SK-N-SH (cell line): ENCODE measurements at regions not wholly inside any gene's neighbourhood (a gene's known extent, or its start where the extent isn't known, plus 50 kb on each side); places are given as distances from the start of the nearest gene placed in this dataset.

Source experiments
- CTCF ChIA-PET: fragments of 300-600, 350-600 bp; formaldehyde crosslinking; extraction: SDS; loops from one replicate; lab custom pipeline; 2021; lab: Yijun Ruan, JAX
- POLR2A ChIA-PET: fragments of 350-600 bp; sonication (Branson Sonifier 250); formaldehyde crosslinking; extraction: SDS; loops from one replicate; lab custom pipeline; 2020; ENCODE audit warnings: antibody characterized with exemption, inconsistent platforms; lab: Yijun Ruan, JAX
- DNase-seq: peaks from one replicate; pipeline ENCODE4 v3.0.0; 2012
- H2AFZ ChIP-seq: fragments of 200-600 bp; sonication (generic); 2 replicates; pipeline ENCODE4 v1.8.1; 2016; ENCODE audit warnings: antibody characterized with exemption, mild to moderate bottlenecking, low read depth
- H3F3A ChIP-seq: fragments of 200-600 bp; sonication (generic); replicated peaks from 2 replicates; pipeline ENCODE3; 2016; ENCODE audit warnings: antibody characterized with exemption, mild to moderate bottlenecking; ENCODE audit not compliant: insufficient read depth
- H3K27ac ChIP-seq, 2 experiments: fragments of 200-500 bp in 1 of 2; fragments of 200-600 bp in 1 of 2; sonication (Bioruptor generic) in 1 of 2; sonication (generic), shearing (Covaris generic) in 1 of 2; 2 replicates each; pipeline versions ENCODE4 v1.5.1 to v1.6.1; 2014 to 2016; ENCODE audit warnings: low read depth in 2 of 2, inconsistent platforms in 1 of 2, low read length in 1 of 2, mild to moderate bottlenecking in 1 of 2, mixed read lengths in 1 of 2
- H3K27me3 ChIP-seq: fragments of 200-600 bp; sonication (generic), shearing (Covaris generic); 2 replicates; pipeline ENCODE4 v1.6.1; 2016; ENCODE audit warnings: mixed run types; ENCODE audit not compliant: insufficient read depth
- H3K36me3 ChIP-seq, 2 experiments: fragments of 200-500 bp in 1 of 2; fragments of 200-600 bp in 1 of 2; sonication (Bioruptor generic) in 1 of 2; sonication (generic) in 1 of 2; replicated peaks in 1 of 2; 2 replicates each; pipeline versions ENCODE3 to v1.5.1; 2014 to 2016; ENCODE audit warnings: low read length in 1 of 2, mild to moderate bottlenecking in 1 of 2; ENCODE audit not compliant: insufficient read depth in 2 of 2, control insufficient read depth in 1 of 2
- H3K4me1 ChIP-seq, 2 experiments: fragments of 200-500 bp in 1 of 2; fragments of 200-600 bp in 1 of 2; sonication (Bioruptor generic) in 1 of 2; sonication (generic), shearing (Covaris generic) in 1 of 2; 2 replicates each; pipeline versions ENCODE4 v1.5.1 to v1.6.1; 2014 to 2016; ENCODE audit warnings: low read depth in 1 of 2, low read length in 1 of 2, mixed run types in 1 of 2; ENCODE audit not compliant: insufficient read depth in 2 of 2, control insufficient read depth in 1 of 2
- H3K4me2 ChIP-seq: fragments of 200-600 bp; sonication (generic), shearing (Covaris generic); 2 replicates; pipeline ENCODE4 v1.6.1; 2017; ENCODE audit warnings: mixed run types
- H3K4me3 ChIP-seq, 2 experiments: fragments of 200-500 bp in 1 of 2; fragments of 200-600 bp in 1 of 2; sonication (Bioruptor generic) in 1 of 2; sonication (generic), shearing (Covaris generic) in 1 of 2; 2 replicates each; pipeline versions ENCODE4 v1.5.1 to v1.8.1; 2014 to 2016; ENCODE audit warnings: low read depth in 2 of 2, inconsistent platforms in 1 of 2, low read length in 1 of 2, mild to moderate bottlenecking in 1 of 2, mixed read lengths in 1 of 2, moderate library complexity in 1 of 2
- H3K79me2 ChIP-seq: fragments of 200-600 bp; sonication (generic); 2 replicates; pipeline ENCODE4 v1.8.1; 2017; ENCODE audit warnings: mild to moderate bottlenecking; ENCODE audit not compliant: insufficient read depth
- H3K9ac ChIP-seq: fragments of 200-600 bp; sonication (generic); 2 replicates; pipeline ENCODE4 v1.6.1; 2017; ENCODE audit warnings: mixed run types
- H3K9me2 ChIP-seq: fragments of 200-600 bp; sonication (generic); 2 replicates; pipeline ENCODE4 v1.6.1; 2017; ENCODE audit warnings: mixed run types
- H3K9me3 ChIP-seq: fragments of 200-600 bp; sonication (generic); 2 replicates; pipeline ENCODE4 v1.6.1; 2017; ENCODE audit warnings: mixed run types, mild to moderate bottlenecking, moderate library complexity
- H4K20me1 ChIP-seq: fragments of 200-600 bp; sonication (generic); 2 replicates; pipeline ENCODE4 v1.6.1; 2017; ENCODE audit warnings: mild to moderate bottlenecking, mixed run types; ENCODE audit not compliant: insufficient read depth
- GABPA ChIP-seq: IDR thresholded peaks from 2 replicates; pipeline ENCODE4 v1.4.0; 2012; ENCODE audit warnings: low read depth, mild to moderate bottlenecking
- GATA2 ChIP-seq: sonication (generic); formaldehyde crosslinking; IDR thresholded peaks from 2 replicates; pipeline ENCODE4 v1.5.0; 2020; ENCODE audit warnings: mild to moderate bottlenecking, missing genetic modification reagents
- JUND ChIP-seq: IDR thresholded peaks from 2 replicates; pipeline ENCODE4 v1.4.0; 2012
- MEF2A ChIP-seq: IDR thresholded peaks from 2 replicates; pipeline ENCODE4 v1.4.0; 2012; ENCODE audit warnings: low read depth, borderline replicate concordance
- MXI1 ChIP-seq: IDR thresholded peaks from 2 replicates; pipeline ENCODE4 v1.6.1; 2012; ENCODE audit warnings: mild to moderate bottlenecking, low read depth, low read length, improper control_type of control experiment
- NRF1 ChIP-seq: IDR thresholded peaks from 2 replicates; pipeline ENCODE4 v1.6.1; 2012; ENCODE audit warnings: low read depth, mild to moderate bottlenecking, low read length
- PBX3 ChIP-seq: IDR thresholded peaks from 2 replicates; pipeline ENCODE4; 2012
- POLR2AphosphoS5 ChIP-seq: IDR thresholded peaks from 2 replicates; pipeline ENCODE4 v1.6.1; 2012; ENCODE audit warnings: low read depth, low read length
- RAD21 ChIP-seq: IDR thresholded peaks from 2 replicates; pipeline ENCODE4 v1.6.1; 2012; ENCODE audit warnings: mild to moderate bottlenecking, low read length
- REST ChIP-seq: IDR thresholded peaks from 2 replicates; pipeline ENCODE4 v1.6.1; 2012; ENCODE audit warnings: mild to moderate bottlenecking, low read depth, low read length, moderate library complexity
- RFX5 ChIP-seq: IDR thresholded peaks from 2 replicates; pipeline ENCODE4 v1.6.1; 2012; ENCODE audit warnings: mild to moderate bottlenecking, improper control_type of control experiment, low read length
- SMC3 ChIP-seq: IDR thresholded peaks from 2 replicates; pipeline ENCODE4 v1.6.1; 2012; ENCODE audit warnings: low read depth, low read length, improper control_type of control experiment
- TCF12 ChIP-seq: IDR thresholded peaks from 2 replicates; pipeline ENCODE4 v1.4.0; 2012
- USF1 ChIP-seq: IDR thresholded peaks from 2 replicates; pipeline ENCODE4 v1.4.0; 2012; ENCODE audit warnings: low read depth, borderline replicate concordance
- USF2 ChIP-seq: fragments of 150-350 bp; IDR thresholded peaks from 2 replicates; pipeline ENCODE4 v1.6.1; 2017; ENCODE audit warnings: antibody characterized with exemption, low read length, low read depth, borderline replicate concordance
- WGBS: methylation state at CpG from one replicate; pipeline ENCODE4 v1.1.6; 2017; ENCODE audit warnings: low lambda C conversion rate; 5-methylcytosine and 5-hydroxymethylcytosine counted together
- TF ChIP-seq, protein P1 (sequence below): fragments of 150-350 bp; IDR thresholded peaks from 2 replicates; pipeline ENCODE4 v1.6.1; 2016; ENCODE audit warnings: mild to moderate bottlenecking, low read depth, low read length

DNA sequence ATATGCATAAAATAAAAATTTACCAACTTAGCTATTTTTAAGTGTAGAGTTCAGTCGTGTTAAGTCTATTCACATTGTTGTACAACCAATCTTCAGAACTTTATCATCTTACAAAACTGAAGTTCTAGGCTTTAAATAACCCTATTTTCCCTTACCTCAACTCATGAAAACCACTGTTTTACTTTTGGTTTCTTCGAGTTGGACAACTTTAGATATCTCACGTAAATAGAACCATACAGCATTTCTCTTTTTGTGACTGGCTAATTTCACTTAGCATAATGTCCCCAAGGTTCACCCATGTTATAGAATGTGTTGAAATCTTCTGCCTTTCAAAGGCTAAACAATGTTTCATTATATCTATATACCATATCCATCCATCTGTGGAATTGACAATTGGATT, 819.0 kb upstream of the ADGRL4 start:
- no peak for DNase-seq
- Histone ChIP-seq H4K20me1 (no peaks in the 10 kb centered on the region), H3K9ac (no peak overlapping the region), H3K9me3 (no peaks in the 10 kb centered on the region), H3K27me3 (no peaks in the 10 kb centered on the region), H3K9me2 (no peaks in the 10 kb centered on the region), H3K27ac (no peak overlapping the region), H2AFZ (no peak overlapping the region), H3F3A (peaks cover 4% of the 10 kb centered on the region), H3K4me1 (no peaks in the 10 kb centered on the region), H3K4me2 (no peak overlapping the region), H3K79me2 (no peaks in the 10 kb centered on the region), H3K36me3 (no peaks in the 10 kb centered on the region), H3K4me3 (no peak overlapping the region)
- POLR2A ChIA-PET = no interaction called here
- CTCF ChIA-PET = no interaction called here
- 70% methylated on average over 3 of the region's 3 CpGs for WGBS
- TF ChIP-seq NRF1 = no peak
- TF ChIP-seq RFX5 = no peak
- no peak for TF ChIP-seq SMC3
- no peak for TF ChIP-seq USF2
- TF ChIP-seq POLR2AphosphoS5 = no peak
- no peak for TF ChIP-seq JUND
- no peak for TF ChIP-seq MEF2A
- no peak for TF ChIP-seq RAD21
- no peak for TF ChIP-seq TCF12
- no peak for TF ChIP-seq GABPA
- no peak for TF ChIP-seq REST
- no peak for TF ChIP-seq PBX3
- TF ChIP-seq GATA2 (CRISPR knock-in tag) = no peak
- TF ChIP-seq MXI1 = no peak
- TF ChIP-seq, protein P1, sequence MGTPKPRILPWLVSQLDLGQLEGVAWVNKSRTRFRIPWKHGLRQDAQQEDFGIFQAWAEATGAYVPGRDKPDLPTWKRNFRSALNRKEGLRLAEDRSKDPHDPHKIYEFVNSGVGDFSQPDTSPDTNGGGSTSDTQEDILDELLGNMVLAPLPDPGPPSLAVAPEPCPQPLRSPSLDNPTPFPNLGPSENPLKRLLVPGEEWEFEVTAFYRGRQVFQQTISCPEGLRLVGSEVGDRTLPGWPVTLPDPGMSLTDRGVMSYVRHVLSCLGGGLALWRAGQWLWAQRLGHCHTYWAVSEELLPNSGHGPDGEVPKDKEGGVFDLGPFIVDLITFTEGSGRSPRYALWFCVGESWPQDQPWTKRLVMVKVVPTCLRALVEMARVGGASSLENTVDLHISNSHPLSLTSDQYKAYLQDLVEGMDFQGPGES = no peak
- TF ChIP-seq USF1 = no peak
